CD4-positive, alpha-beta memory T cell (primary cell): ENCODE measurements at regions not wholly inside any gene's neighbourhood (a gene's known extent, or its start where the extent isn't known, plus 50 kb on each side); places are given as distances from the start of the nearest gene placed in this dataset.

ENCODE experiments used
- CTCF ChIA-PET: fragments of 350-600 bp; sonication (Branson Sonifier 250); formaldehyde crosslinking; loops from one replicate; lab custom pipeline; 2021; ENCODE audit warnings: inconsistent platforms; ENCODE audit not compliant: partially characterized antibody; lab: Charles Lee
- POLR2A ChIA-PET: fragments of 350-600 bp; sonication (Branson Sonifier 250); formaldehyde crosslinking; loops from one replicate; lab custom pipeline; 2021; ENCODE audit not compliant: partially characterized antibody; lab: Charles Lee
- DNase-seq, 5 donors: peaks; one replicate each; pipeline versions ENCODE4 v3.0.0 to v3.0.0-alpha.2; 2020 to 2022; ENCODE audit warnings: mixed read lengths in 1 of 5
- H3K27ac ChIP-seq: one replicate; pipeline ENCODE4 v1.7.0; 2013; ENCODE audit warnings: low read depth, low read length
- H3K27me3 ChIP-seq: 2 replicates; pipeline ENCODE4 v1.7.0; 2013; ENCODE audit warnings: mild to moderate bottlenecking, low read length, moderate library complexity; ENCODE audit not compliant: insufficient read depth
- H3K36me3 ChIP-seq: 2 replicates; pipeline ENCODE4 v1.7.0; 2013; ENCODE audit warnings: mild to moderate bottlenecking, low read length, moderate library complexity; ENCODE audit not compliant: insufficient read depth
- H3K4me1 ChIP-seq: 2 replicates; pipeline ENCODE4 v1.7.0; 2013; ENCODE audit warnings: mild to moderate bottlenecking, low read length, moderate library complexity; ENCODE audit not compliant: insufficient read depth
- H3K4me3 ChIP-seq, 2 donors: one replicate each; pipeline ENCODE4 v1.7.0; 2013; ENCODE audit warnings: low read length in 2 of 2, mild to moderate bottlenecking in 1 of 2
- H3K9me3 ChIP-seq, 2 donors: one replicate each; pipeline ENCODE4 v1.7.0; 2013; ENCODE audit warnings: low read length in 2 of 2, control low read depth in 1 of 2; ENCODE audit not compliant: control insufficient read depth in 1 of 2
- H3K27ac Mint-ChIP-seq, 7 donors: one replicate each; pipeline ENCODE4 v1.8.0; 2020 to 2021; ENCODE audit warnings: mixed read lengths in 7 of 7, mild to moderate bottlenecking in 6 of 7, inconsistent platforms in 3 of 7, moderate library complexity in 3 of 7
- H3K27me3 Mint-ChIP-seq, 2 donors: one replicate each; pipeline ENCODE4 v1.8.0; 2020 to 2021; ENCODE audit warnings: mixed read lengths in 2 of 2
- H3K36me3 Mint-ChIP-seq, 2 donors: one replicate each; pipeline ENCODE4 v1.8.0; 2020 to 2021; ENCODE audit warnings: mixed read lengths in 2 of 2, inconsistent platforms in 1 of 2, mild to moderate bottlenecking in 1 of 2
- H3K4me1 Mint-ChIP-seq, 4 donors: one replicate each; pipeline ENCODE4 v1.8.0; 2020 to 2021; ENCODE audit warnings: mixed read lengths in 4 of 4, mild to moderate bottlenecking in 1 of 4
- H3K4me3 Mint-ChIP-seq, 8 donors: one replicate each; pipeline ENCODE4 v1.8.0; 2020 to 2021; ENCODE audit warnings: mixed read lengths in 8 of 8, mild to moderate bottlenecking in 7 of 8, moderate library complexity in 6 of 8, inconsistent platforms in 3 of 8
- H3K9me3 Mint-ChIP-seq, 8 donors: one replicate each; pipeline ENCODE4 v1.8.0; 2020 to 2021; ENCODE audit warnings: mixed read lengths in 8 of 8, mild to moderate bottlenecking in 5 of 8, inconsistent platforms in 3 of 8, moderate library complexity in 1 of 8
- intact Hi-C: fragments of 100-400 bp; cut with micrococcal nuclease; formaldehyde crosslinking; loops from one replicate; pipeline ENCODE4 v1.15.1; 2023

- CTCF ChIA-PET = interaction anchor here (0.9 kb wide), 1 partner anchor 10 kb away, joined by 3 read pairs; no protein-coding TSS in a partner anchor
- H3K27me3 Mint-ChIP-seq = peaks cover 0 to 2% of the 10 kb centered on the region in 2 donors
- no peaks in the 10 kb centered on the region for H3K27me3 ChIP-seq
- DNase-seq = no peak
- H3K27ac Mint-ChIP-seq = no peak overlapping the region
- no peak overlapping the region for H3K4me3 Mint-ChIP-seq
- H3K4me1 Mint-ChIP-seq = peaks cover 0 to 8% (median 5%) of the 10 kb centered on the region in 4 donors
- H3K4me1 ChIP-seq = peaks cover 3% of the 10 kb centered on the region
- no peaks in the 10 kb centered on the region for H3K9me3 ChIP-seq
- POLR2A ChIA-PET = interaction anchor here (1.0 kb wide), 1 partner anchor 121 kb away, joined by 3 read pairs; no protein-coding TSS in a partner anchor
- H3K27ac ChIP-seq = no peak overlapping the region
- no peaks in the 10 kb centered on the region for H3K36me3 ChIP-seq
- no peaks in the 10 kb centered on the region for H3K36me3 Mint-ChIP-seq
- H3K9me3 Mint-ChIP-seq = no peaks in the 10 kb centered on the region
- intact Hi-C loops = no loop called here
- no peak overlapping the region for H3K4me3 ChIP-seq
Observed at GRCh38 chr17:77594416-77595209, 363.9 kb upstream of the TNRC6C start.

- POLR2A ChIA-PET = no interaction called here
- H3K4me3 Mint-ChIP-seq = no peak overlapping the region
- Histone ChIP-seq H3K4me3 (no peak overlapping the region), H3K27me3 (no peaks in the 10 kb centered on the region), H3K27ac (no peak overlapping the region), H3K36me3 (no peaks in the 10 kb centered on the region), H3K4me1 (peaks cover 3% of the 10 kb centered on the region), H3K9me3 (no peaks in the 10 kb centered on the region)
- H3K9me3 Mint-ChIP-seq = no peaks in the 10 kb centered on the region
- H3K27me3 Mint-ChIP-seq = peaks cover 0 to 2% of the 10 kb centered on the region in 2 donors
- H3K36me3 Mint-ChIP-seq = no peaks in the 10 kb centered on the region
- H3K27ac Mint-ChIP-seq = no peak overlapping the region
- no peak for DNase-seq
- CTCF ChIA-PET = interaction anchor here (0.5 kb wide), 1 partner anchor 8 kb away, joined by 3 read pairs; no protein-coding TSS in a partner anchor
- H3K4me1 Mint-ChIP-seq = peaks cover 0 to 8% (median 5%) of the 10 kb centered on the region in 4 donors
- intact Hi-C loops = no loop called here
Observed at GRCh38 chr17:77596491-77597417, 361.7 kb upstream of the TNRC6C start.

GRCh38 chr17:77597418-77598240 lies 360.9 kb upstream of the TNRC6C start:
- intact Hi-C loops = no loop called here
- no peak overlapping the region for H3K27ac Mint-ChIP-seq
- ChIA-PET CTCF (no interaction called here), POLR2A (no interaction called here)
- Histone ChIP-seq H3K27ac (no peak overlapping the region), H3K27me3 (no peaks in the 10 kb centered on the region), H3K4me3 (no peak overlapping the region), H3K9me3 (no peaks in the 10 kb centered on the region), H3K36me3 (no peaks in the 10 kb centered on the region), H3K4me1 (peaks cover 3% of the 10 kb centered on the region)
- H3K27me3 Mint-ChIP-seq = peaks cover 0 to 2% of the 10 kb centered on the region in 2 donors
- no peak overlapping the region for H3K4me3 Mint-ChIP-seq
- no peaks in the 10 kb centered on the region for H3K36me3 Mint-ChIP-seq
- no peak for DNase-seq
- peaks cover 0 to 8% (median 5%) of the 10 kb centered on the region in 4 donors for H3K4me1 Mint-ChIP-seq
- H3K9me3 Mint-ChIP-seq = no peaks in the 10 kb centered on the region

- CTCF ChIA-PET = no interaction called here
- Histone ChIP-seq H3K4me3 (no peak overlapping the region), H3K27ac (no peak overlapping the region), H3K9me3 (no peaks in the 10 kb centered on the region), H3K4me1 (peaks cover 3% of the 10 kb centered on the region), H3K27me3 (no peaks in the 10 kb centered on the region), H3K36me3 (no peaks in the 10 kb centered on the region)
- Mint-ChIP-seq H3K27me3 (peaks cover 0 to 2% of the 10 kb centered on the region in 2 donors), H3K36me3 (no peaks in the 10 kb centered on the region), H3K4me3 (no peak overlapping the region), H3K4me1 (peaks cover 0 to 8% (median 5%) of the 10 kb centered on the region in 4 donors), H3K27ac (no peak overlapping the region), H3K9me3 (no peaks in the 10 kb centered on the region)
- intact Hi-C loops = no loop called here
- POLR2A ChIA-PET = no interaction called here
- DNase-seq = no peak
Observed at GRCh38 chr17:77598241-77598620, 360.3 kb upstream of the TNRC6C start.

GRCh38 chr17:77599699-77600098 lies 358.8 kb upstream of the TNRC6C start:
- peaks cover 0 to 2% of the 10 kb centered on the region in 2 donors for H3K27me3 Mint-ChIP-seq
- intact Hi-C loops = no loop called here
- H3K9me3 Mint-ChIP-seq = no peaks in the 10 kb centered on the region
- ChIA-PET POLR2A (interaction anchor here (0.9 kb wide), 1 partner anchor 11 kb away, joined by 3 read pairs; no protein-coding TSS in a partner anchor), CTCF (interaction anchor here (1.0 kb wide), 1 partner anchor 11 kb away, joined by 3 read pairs; no protein-coding TSS in a partner anchor)
- no peak overlapping the region for H3K4me3 Mint-ChIP-seq
- no peak overlapping the region for H3K27ac ChIP-seq
- H3K27ac Mint-ChIP-seq = no peak overlapping the region
- no peaks in the 10 kb centered on the region for H3K9me3 ChIP-seq
- no peaks in the 10 kb centered on the region for H3K27me3 ChIP-seq
- no peak for DNase-seq
- peaks cover 0 to 5% (median 3%) of the 10 kb centered on the region in 4 donors for H3K4me1 Mint-ChIP-seq
- no peaks in the 10 kb centered on the region for H3K36me3 Mint-ChIP-seq
- H3K36me3 ChIP-seq = no peaks in the 10 kb centered on the region
- peaks cover 3% of the 10 kb centered on the region for H3K4me1 ChIP-seq
- H3K4me3 ChIP-seq = no peak overlapping the region

GRCh38 chr17:77600346-77600745 lies 358.2 kb upstream of the TNRC6C start:
- CTCF ChIA-PET = no interaction called here
- POLR2A ChIA-PET = no interaction called here

More at GRCh38 chr17:77600346-77600745, 358.2 kb upstream of the TNRC6C start:
- no peaks in the 10 kb centered on the region for H3K9me3 Mint-ChIP-seq
- H3K4me3 Mint-ChIP-seq = no peak overlapping the region
- no peaks in the 10 kb centered on the region for H3K27me3 Mint-ChIP-seq
- no peaks in the 10 kb centered on the region for H3K4me1 Mint-ChIP-seq
- Histone ChIP-seq H3K4me3 (no peak overlapping the region), H3K4me1 (no peaks in the 10 kb centered on the region), H3K36me3 (no peaks in the 10 kb centered on the region), H3K27ac (no peak overlapping the region), H3K27me3 (no peaks in the 10 kb centered on the region), H3K9me3 (no peaks in the 10 kb centered on the region)
- DNase-seq = no peak
- intact Hi-C loops = no loop called here
- no peaks in the 10 kb centered on the region for H3K36me3 Mint-ChIP-seq
- no peak overlapping the region for H3K27ac Mint-ChIP-seq
